HG02610 (cell line): ENCODE measurements at regions not wholly inside any gene's neighbourhood (a gene's known extent, or its start where the extent isn't known, plus 50 kb on each side); places are given as distances from the start of the nearest gene placed in this dataset.
A peak's percentile ranks its signal among the peaks of the same experiment; 100 is the strongest.

Experiments
- ATAC-seq: cut with Tn5 transposase; IDR thresholded peaks from one replicate; pipeline ENCODE4 v1.9.1; 2021; ENCODE audit warnings: mild to moderate bottlenecking, moderate library complexity; ENCODE audit not compliant: unreplicated experiment

- no peak for ATAC-seq
Measured at GRCh38 chr2:12074845-12075217, 328.4 kb downstream of the LPIN1 start.

GRCh38 chr2:12075603-12076002, 329.2 kb downstream of the LPIN1 start:
- no peak for ATAC-seq

DNA sequence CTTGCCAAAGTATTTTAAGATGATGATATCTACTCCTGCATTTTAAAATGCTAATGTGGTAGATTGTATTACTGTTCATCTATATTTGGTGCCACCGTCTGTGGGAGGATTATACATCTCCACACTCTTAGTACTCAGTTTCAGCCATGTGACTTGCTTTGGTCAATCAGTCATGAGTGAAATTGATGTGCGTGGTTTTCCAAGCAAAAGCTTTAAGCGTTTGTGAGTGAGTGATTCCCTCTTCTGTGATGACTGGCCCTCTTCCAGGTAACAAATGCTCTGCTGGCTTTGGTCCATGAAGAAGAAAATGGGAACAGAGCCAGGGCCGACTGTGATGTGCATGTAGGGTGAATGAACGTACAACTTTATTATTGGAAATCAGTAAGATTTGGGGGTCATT, 330.4 kb downstream of the LPIN1 start:
- ATAC-seq: peak; percentile 46

DNA sequence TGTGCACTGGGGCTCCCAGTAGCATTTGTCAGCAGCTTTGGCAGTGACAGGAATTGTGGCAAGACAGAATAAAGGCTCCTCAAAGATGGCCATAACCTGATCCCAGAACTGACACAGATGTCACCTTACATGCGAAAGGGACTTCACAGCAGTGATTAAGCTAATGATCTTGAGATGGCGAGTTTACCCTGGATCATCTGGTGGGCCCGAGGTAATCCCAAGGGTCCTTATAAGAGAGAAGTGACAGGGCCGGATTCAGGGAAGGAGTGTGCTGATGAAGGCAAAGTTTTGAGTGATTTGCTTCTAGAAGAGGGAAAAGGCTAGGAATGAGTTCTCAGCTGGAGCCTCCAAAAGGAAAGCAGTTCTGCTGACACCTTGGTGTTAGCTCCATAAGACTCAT, 333.9 kb downstream of the LPIN1 start:
- ATAC-seq: no peak

GRCh38 chr2:12081481-12082210, 335.2 kb downstream of the LPIN1 start:
- ATAC-seq: no peak

DNA sequence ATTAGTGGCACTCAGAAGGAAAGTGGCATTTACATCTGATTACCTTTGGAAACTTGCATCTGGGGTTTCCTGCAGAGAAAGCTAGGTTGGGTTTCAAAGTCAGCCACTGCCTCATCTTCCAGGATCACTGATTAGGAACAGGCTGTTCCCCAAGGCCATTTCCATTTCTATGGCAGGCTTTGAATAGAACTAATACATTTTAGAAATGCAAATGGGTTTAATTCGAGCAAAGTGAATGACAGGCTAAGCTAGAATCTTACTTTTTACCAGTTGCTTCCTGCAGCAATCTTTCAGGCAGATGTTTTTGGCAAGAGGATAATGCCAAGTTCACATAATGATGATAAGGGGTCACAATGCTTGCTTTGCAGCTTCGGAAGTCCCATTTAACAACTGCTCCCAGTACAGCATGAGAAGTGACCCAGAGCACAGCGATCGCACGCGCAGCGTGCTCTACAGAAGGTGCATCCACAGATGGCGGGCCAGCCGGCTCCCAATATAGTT, 336.7 kb downstream of the LPIN1 start:
- ATAC-seq: no peak

- ATAC-seq: no peak
Measured at GRCh38 chr2:12083713-12084419, 337.4 kb downstream of the LPIN1 start.

- ATAC-seq: peak; percentile 66
Measured at GRCh38 chr2:12087175-12087574, 340.7 kb downstream of the LPIN1 start.

DNA sequence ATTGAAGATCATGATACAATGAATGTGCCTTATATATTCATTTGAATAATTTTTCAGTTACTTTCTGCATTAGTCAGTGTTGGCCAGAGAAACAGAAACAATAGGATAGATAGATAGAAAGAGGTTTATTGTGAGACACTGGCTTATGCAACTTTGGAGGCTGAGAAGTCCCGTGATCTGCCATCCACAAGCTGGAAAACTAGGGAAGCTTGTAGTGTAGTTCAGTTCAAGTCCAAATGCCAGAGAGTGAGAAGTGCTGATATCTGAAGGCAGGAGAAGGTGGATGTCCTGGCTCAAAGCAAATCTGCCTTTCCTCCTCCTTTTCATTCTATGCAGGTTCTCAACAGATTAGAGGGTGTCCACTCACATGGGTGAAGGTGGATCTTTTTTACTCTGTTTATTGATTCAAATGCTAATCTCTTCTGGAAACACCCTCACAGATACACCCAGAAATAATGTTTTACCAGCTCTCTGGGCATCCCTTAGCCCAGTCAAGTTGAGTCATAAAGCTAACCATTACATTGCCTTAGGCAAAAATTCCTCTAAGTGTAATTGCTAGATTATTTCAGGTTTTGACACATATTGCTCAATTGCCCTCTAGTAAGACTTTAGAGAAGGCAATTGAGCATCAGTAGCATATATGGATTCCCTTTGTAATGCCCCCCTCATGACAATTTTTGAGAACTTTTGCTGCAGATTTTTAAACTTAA, 341.4 kb downstream of the LPIN1 start:
- no peak for ATAC-seq

DNA sequence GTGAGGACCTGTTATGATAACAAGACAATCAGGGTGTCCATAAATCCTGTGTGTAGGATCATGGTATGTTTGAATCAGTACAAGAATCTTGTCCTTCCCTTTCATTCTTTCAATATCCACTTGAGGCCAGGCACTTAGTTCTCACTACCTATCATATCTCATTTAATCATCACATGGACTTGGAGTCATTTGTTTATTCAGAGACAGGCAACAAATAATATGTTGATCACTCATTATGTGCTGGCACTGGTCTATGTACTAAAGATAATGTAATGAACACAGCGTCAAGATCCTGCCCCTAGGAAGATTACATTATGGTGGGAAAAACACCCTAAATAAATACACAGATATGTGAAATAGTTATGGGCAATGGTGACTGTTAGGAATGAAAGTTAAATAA, 342.6 kb downstream of the LPIN1 start:
- no peak for ATAC-seq

GRCh38 chr2:12089496-12089895, 343.1 kb downstream of the LPIN1 start:
- no peak for ATAC-seq

DNA sequence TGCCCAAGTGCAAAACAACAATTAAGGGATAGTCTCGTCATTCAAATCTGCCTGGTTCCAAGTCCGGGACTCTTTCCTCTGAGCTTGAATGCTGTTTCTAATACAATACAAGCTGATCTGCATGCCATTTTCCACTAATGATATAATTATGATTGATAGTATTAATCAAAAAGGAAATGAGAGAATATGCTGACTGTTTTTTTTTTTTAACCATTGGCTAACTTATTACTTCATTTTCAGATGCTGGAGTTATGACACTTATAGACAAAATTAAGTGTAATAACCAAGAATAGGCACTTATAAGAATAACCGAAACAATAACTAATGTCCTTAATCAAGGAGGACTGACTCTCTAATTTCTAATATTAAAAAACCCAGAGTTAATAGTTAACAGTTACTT, 343.6 kb downstream of the LPIN1 start:
- no peak for ATAC-seq

GRCh38 chr2:12090590-12090989, 344.2 kb downstream of the LPIN1 start:
- no peak for ATAC-seq

DNA sequence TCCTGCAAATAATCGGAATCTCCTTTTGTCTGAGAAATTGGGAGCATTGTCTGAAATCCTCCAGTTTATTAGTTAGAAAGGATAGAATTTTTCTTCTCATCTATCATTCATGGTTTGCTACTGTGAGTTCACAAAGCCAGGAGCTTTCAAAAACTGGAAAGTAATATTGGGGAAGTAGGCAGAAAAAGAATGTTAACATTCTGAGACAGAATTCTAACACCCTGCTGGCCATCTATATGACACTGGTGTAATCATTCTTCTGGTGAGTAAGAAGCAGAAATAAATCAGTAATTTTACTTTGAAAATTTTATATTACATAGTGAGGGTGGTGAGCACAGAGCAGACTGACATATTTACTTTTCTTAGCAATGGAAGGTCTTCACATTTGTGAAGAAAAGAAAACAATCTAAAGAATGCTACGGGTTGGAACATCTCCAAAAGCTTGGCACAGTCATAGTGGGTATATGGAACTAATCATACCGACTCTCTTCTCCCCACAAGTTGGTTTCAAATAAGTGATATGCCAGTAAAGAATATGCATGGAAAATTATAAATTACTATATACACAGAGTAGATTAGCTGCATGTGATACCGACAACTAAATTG, 344.9 kb downstream of the LPIN1 start:
- ATAC-seq: no peak

- ATAC-seq: no peak
Measured at GRCh38 chr2:12094134-12094533, 347.7 kb downstream of the LPIN1 start.

DNA sequence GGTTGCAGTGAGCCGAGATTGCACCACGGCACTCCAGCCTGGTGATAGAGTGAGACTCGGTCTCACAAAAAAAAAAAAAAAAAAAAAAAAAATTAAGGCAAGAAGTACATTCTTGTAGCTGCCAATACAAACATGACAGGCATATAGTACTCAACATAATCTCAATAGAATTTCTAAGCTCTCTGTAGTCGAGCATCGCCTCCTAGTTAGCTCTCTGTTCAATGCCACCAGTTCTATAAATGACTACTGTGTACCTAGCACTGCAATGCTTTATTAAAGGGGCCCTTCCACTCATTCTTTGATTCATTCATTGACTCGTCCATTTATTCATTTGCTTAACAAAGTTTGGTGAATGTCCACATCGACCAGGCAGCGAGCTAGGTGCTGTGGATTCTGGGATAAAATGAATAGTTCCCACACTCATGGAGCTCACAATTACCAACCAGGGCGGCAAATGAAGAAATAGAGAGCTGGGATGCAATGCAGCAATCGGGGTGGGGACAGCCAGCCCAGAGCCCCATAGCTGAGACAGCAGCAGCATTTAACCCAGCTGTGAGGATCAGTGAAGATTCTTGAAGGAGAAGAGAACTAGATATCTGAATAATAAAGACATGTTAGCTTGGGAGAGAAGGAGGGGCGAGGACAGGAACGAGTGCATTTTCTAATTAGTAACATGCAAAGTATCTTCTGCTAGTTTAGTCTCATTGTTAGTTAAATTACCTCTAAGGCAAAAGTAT, 349.8 kb downstream of the LPIN1 start:
- ATAC-seq: no peak

- ATAC-seq: no peak
Measured at GRCh38 chr2:12096788-12097449, 350.5 kb downstream of the LPIN1 start.

GRCh38 chr2:12097859-12098258, 351.4 kb downstream of the LPIN1 start:
- no peak for ATAC-seq

DNA sequence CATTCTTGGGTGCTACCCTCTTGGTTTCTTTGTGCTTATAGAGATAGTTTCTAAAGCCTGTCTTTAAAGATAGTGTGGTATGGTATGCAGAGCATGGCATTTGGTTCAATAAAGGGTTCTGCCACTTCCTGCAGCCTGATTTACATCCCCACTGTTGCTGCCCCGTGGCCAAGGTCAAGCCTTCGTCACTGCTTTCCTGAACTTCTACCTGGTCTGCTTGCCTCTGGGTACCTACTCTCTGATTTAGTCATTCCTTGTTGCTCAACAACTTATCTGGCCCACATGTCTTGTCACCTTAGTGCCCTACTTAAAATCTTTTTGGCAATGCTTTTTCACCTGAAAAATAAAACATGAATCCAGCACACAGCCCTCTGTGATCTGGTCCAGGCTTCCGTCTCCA, 352.9 kb downstream of the LPIN1 start:
- ATAC-seq: no peak

- ATAC-seq: no peak
Measured at GRCh38 chr2:12102679-12103078, 356.2 kb downstream of the LPIN1 start.
